WTC11 (cell line): ENCODE measurements at regions not wholly inside any gene's neighbourhood (a gene's known extent, or its start where the extent isn't known, plus 50 kb on each side); places are given as distances from the start of the nearest gene placed in this dataset.

ENCODE experiments used
- ATAC-seq: fragments of 200-7000 bp; cut with Tn5 transposase; 2 replicates; pipeline ENCODE4 v1.10.0; 2021; ENCODE audit warnings: mild to moderate bottlenecking, moderate library complexity
- CTCF ChIA-PET: fragments of 300-600 bp; sonication (Branson Sonifier 250); formaldehyde crosslinking; loops from one replicate; lab custom pipeline; 2021; ENCODE audit warnings: antibody characterized with exemption; lab: Charles Lee
- POLR2A ChIA-PET: fragments of 350-600 bp; sonication (Branson Sonifier 250); formaldehyde crosslinking; loops from one replicate; lab custom pipeline; 2021; ENCODE audit warnings: antibody characterized with exemption; lab: Charles Lee
- DNase-seq: peaks from one replicate; pipeline ENCODE4 v3.0.0; 2021; ENCODE audit warnings: low spot score
- H3K27ac Mint-ChIP-seq: 2 replicates; pipeline ENCODE4 v1.8.0; 2021; ENCODE audit warnings: mixed read lengths
- H3K27me3 Mint-ChIP-seq: 2 replicates; pipeline ENCODE4 v1.8.0; 2021; ENCODE audit warnings: low read depth, mild to moderate bottlenecking, moderate library complexity, mixed read lengths
- H3K36me3 Mint-ChIP-seq: 2 replicates; pipeline ENCODE4 v1.8.0; 2021; ENCODE audit warnings: mixed read lengths
- H3K4me1 Mint-ChIP-seq: 2 replicates; pipeline ENCODE4 v1.8.0; 2022; ENCODE audit warnings: mixed read lengths
- H3K4me3 Mint-ChIP-seq: 2 replicates; pipeline ENCODE4 v1.8.0; 2021; ENCODE audit warnings: mild to moderate bottlenecking, moderate library complexity, mixed read lengths
- H3K9me3 Mint-ChIP-seq: 2 replicates; pipeline ENCODE4 v1.8.0; 2021; ENCODE audit warnings: mixed read lengths
- ARID4B ChIP-seq: sonication (generic); formaldehyde crosslinking; IDR thresholded peaks from 2 replicates; pipeline ENCODE4 v1.8.0; 2023; ENCODE audit warnings: missing genetic modification reagents, mild to moderate bottlenecking, borderline replicate concordance
- E2F1 ChIP-seq: sonication (generic); formaldehyde crosslinking; IDR thresholded peaks from 2 replicates; pipeline ENCODE4 v1.8.0; 2022; ENCODE audit warnings: mild to moderate bottlenecking, missing genetic modification reagents
- ELF4 ChIP-seq: sonication (generic); formaldehyde crosslinking; IDR thresholded peaks from 2 replicates; pipeline ENCODE4 v1.8.1; 2022; ENCODE audit warnings: low read depth, mild to moderate bottlenecking, moderate library complexity, missing genetic modification reagents
- ERG ChIP-seq: fragments of 250-450 bp; sonication (Bioruptor Pico); IDR thresholded peaks from 2 replicates; pipeline ENCODE4 v1.8.0; 2021; ENCODE audit warnings: mild to moderate bottlenecking
- ETV6 ChIP-seq: sonication (generic); formaldehyde crosslinking; IDR thresholded peaks from 2 replicates; pipeline ENCODE4 v1.8.1; 2022; ENCODE audit warnings: mild to moderate bottlenecking, missing genetic modification reagents
- GABPB1 ChIP-seq: sonication (generic); formaldehyde crosslinking; IDR thresholded peaks from 2 replicates; pipeline ENCODE4 v1.8.1; 2023; ENCODE audit warnings: mild to moderate bottlenecking, missing genetic modification reagents
- HMGA2 ChIP-seq: fragments of 250-450 bp; sonication (Bioruptor Pico); IDR thresholded peaks from 2 replicates; pipeline ENCODE4 v1.4.0; 2021; ENCODE audit warnings: mild to moderate bottlenecking, moderate library complexity
- IRF2 ChIP-seq: sonication (generic); formaldehyde crosslinking; IDR thresholded peaks from 2 replicates; pipeline ENCODE4 v1.8.0; 2022; ENCODE audit warnings: low read depth, missing genetic modification reagents, borderline replicate concordance
- JAZF1 ChIP-seq: fragments of 250-450 bp; sonication (Bioruptor Pico); IDR thresholded peaks from 2 replicates; pipeline ENCODE4 v1.9.0; 2021; ENCODE audit warnings: moderate library complexity, mild to moderate bottlenecking, inconsistent platforms
- KAT7 ChIP-seq: sonication (generic); formaldehyde crosslinking; IDR thresholded peaks from 2 replicates; pipeline ENCODE4 v1.8.1; 2023; ENCODE audit warnings: missing genetic modification reagents, mild to moderate bottlenecking, borderline replicate concordance
- MAX ChIP-seq: sonication (generic); formaldehyde crosslinking; IDR thresholded peaks from 2 replicates; pipeline ENCODE4 v1.8.0; 2022; ENCODE audit warnings: mild to moderate bottlenecking, missing genetic modification reagents
- MLX ChIP-seq: sonication (generic); formaldehyde crosslinking; IDR thresholded peaks from 2 replicates; pipeline ENCODE4 v1.8.1; 2023; ENCODE audit warnings: mild to moderate bottlenecking, missing genetic modification reagents, moderate library complexity
- NFYB ChIP-seq: sonication (generic); formaldehyde crosslinking; conservative IDR thresholded peaks from 2 replicates; pipeline ENCODE4 v1.8.0; 2022; ENCODE audit warnings: low read depth, missing genetic modification reagents
- NR2C2 ChIP-seq: sonication (generic); formaldehyde crosslinking; IDR thresholded peaks from 2 replicates; pipeline ENCODE4 v1.8.0; 2022; ENCODE audit warnings: mild to moderate bottlenecking, missing genetic modification reagents
- NR3C1 ChIP-seq: sonication (generic); formaldehyde crosslinking; conservative IDR thresholded peaks from 2 replicates; pipeline ENCODE4 v1.8.1; 2023; ENCODE audit warnings: low read depth, mild to moderate bottlenecking, missing genetic modification reagents
- PRRX2 ChIP-seq: fragments of 250-450 bp; sonication (Bioruptor Pico); IDR thresholded peaks from 2 replicates; pipeline ENCODE4 v1.8.0; 2021; ENCODE audit warnings: mild to moderate bottlenecking
- RORB ChIP-seq: fragments of 250-450 bp; sonication (Bioruptor Pico); IDR thresholded peaks from 2 replicates; pipeline ENCODE4 v1.9.0; 2021; ENCODE audit warnings: mild to moderate bottlenecking
- TEAD1 ChIP-seq: sonication (generic); formaldehyde crosslinking; IDR thresholded peaks from 2 replicates; pipeline ENCODE4 v1.8.0; 2022; ENCODE audit warnings: mild to moderate bottlenecking, missing genetic modification reagents
- ZNF138 ChIP-seq: sonication (generic); formaldehyde crosslinking; conservative IDR thresholded peaks from 2 replicates; pipeline ENCODE4 v1.8.1; 2022; ENCODE audit warnings: mild to moderate bottlenecking, moderate library complexity, missing genetic modification reagents
- ZNF232 ChIP-seq: sonication (generic); formaldehyde crosslinking; IDR thresholded peaks from 2 replicates; pipeline ENCODE4 v1.8.0; 2022; ENCODE audit warnings: mild to moderate bottlenecking, missing genetic modification reagents
- TF ChIP-seq, protein P1 (sequence below): sonication (generic); formaldehyde crosslinking; conservative IDR thresholded peaks from 2 replicates; pipeline ENCODE4 v1.8.1; 2023; ENCODE audit warnings: mild to moderate bottlenecking, low read depth, missing genetic modification reagents, moderate library complexity
- TF ChIP-seq, protein P2 (sequence below): fragments of 250-450 bp; sonication (Bioruptor Pico); IDR thresholded peaks from 2 replicates; pipeline ENCODE4 v1.9.0; 2021; ENCODE audit warnings: moderate library complexity, mild to moderate bottlenecking, inconsistent platforms, borderline replicate concordance
- TF ChIP-seq, protein P3 (sequence below): sonication (generic); formaldehyde crosslinking; conservative IDR thresholded peaks from 2 replicates; pipeline ENCODE4 v1.8.1; 2022; ENCODE audit warnings: mild to moderate bottlenecking, missing genetic modification reagents

GRCh38 chr4:151961456-151961855, 200.6 kb upstream of the GATB start:
- H3K4me1 Mint-ChIP-seq, result peaks cover 23% of the 10 kb centered on the region
- no peaks in the 10 kb centered on the region for H3K27me3 Mint-ChIP-seq
- H3K36me3 Mint-ChIP-seq, result no peaks in the 10 kb centered on the region
- H3K4me3 Mint-ChIP-seq, result no peak overlapping the region
- peaks cover 6% of the 10 kb centered on the region; the same call in 1 of the 2 replicates for H3K9me3 Mint-ChIP-seq
- POLR2A ChIA-PET, result no interaction called here
- no peak overlapping the region for H3K27ac Mint-ChIP-seq
- CTCF ChIA-PET, result no interaction called here
- DNase-seq, result no peak
- no peak for TF ChIP-seq ELF4
- no peak for TF ChIP-seq MAX (CRISPR knock-in tag)
- no peak for TF ChIP-seq NR2C2 (CRISPR knock-in tag)
- no peak for TF ChIP-seq JAZF1 (CRISPR knock-in tag)
- TF ChIP-seq, protein P1, sequence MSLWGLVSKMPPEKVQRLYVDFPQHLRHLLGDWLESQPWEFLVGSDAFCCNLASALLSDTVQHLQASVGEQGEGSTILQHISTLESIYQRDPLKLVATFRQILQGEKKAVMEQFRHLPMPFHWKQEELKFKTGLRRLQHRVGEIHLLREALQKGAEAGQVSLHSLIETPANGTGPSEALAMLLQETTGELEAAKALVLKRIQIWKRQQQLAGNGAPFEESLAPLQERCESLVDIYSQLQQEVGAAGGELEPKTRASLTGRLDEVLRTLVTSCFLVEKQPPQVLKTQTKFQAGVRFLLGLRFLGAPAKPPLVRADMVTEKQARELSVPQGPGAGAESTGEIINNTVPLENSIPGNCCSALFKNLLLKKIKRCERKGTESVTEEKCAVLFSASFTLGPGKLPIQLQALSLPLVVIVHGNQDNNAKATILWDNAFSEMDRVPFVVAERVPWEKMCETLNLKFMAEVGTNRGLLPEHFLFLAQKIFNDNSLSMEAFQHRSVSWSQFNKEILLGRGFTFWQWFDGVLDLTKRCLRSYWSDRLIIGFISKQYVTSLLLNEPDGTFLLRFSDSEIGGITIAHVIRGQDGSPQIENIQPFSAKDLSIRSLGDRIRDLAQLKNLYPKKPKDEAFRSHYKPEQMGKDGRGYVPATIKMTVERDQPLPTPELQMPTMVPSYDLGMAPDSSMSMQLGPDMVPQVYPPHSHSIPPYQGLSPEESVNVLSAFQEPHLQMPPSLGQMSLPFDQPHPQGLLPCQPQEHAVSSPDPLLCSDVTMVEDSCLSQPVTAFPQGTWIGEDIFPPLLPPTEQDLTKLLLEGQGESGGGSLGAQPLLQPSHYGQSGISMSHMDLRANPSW (CRISPR knock-in tag), result no peak
- no peak for TF ChIP-seq ZNF232
- TF ChIP-seq KAT7 (CRISPR knock-in tag), result no peak
- TF ChIP-seq PRRX2 (CRISPR knock-in tag), result no peak
- TF ChIP-seq, protein P2, sequence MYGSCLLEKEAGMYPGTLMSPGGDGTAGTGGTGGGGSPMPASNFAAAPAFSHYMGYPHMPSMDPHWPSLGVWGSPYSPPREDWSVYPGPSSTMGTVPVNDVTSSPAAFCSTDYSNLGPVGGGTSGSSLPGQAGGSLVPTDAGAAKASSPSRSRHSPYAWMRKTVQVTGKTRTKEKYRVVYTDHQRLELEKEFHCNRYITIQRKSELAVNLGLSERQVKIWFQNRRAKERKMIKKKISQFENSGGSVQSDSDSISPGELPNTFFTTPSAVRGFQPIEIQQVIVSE (CRISPR knock-in tag), result no peak
- TF ChIP-seq, protein P3, sequence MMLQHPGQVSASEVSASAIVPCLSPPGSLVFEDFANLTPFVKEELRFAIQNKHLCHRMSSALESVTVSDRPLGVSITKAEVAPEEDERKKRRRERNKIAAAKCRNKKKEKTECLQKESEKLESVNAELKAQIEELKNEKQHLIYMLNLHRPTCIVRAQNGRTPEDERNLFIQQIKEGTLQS, result no peak
- no peak for TF ChIP-seq HMGA2
- TF ChIP-seq, all 79 proteins: peak for 0
- no peak for ATAC-seq

DNA sequence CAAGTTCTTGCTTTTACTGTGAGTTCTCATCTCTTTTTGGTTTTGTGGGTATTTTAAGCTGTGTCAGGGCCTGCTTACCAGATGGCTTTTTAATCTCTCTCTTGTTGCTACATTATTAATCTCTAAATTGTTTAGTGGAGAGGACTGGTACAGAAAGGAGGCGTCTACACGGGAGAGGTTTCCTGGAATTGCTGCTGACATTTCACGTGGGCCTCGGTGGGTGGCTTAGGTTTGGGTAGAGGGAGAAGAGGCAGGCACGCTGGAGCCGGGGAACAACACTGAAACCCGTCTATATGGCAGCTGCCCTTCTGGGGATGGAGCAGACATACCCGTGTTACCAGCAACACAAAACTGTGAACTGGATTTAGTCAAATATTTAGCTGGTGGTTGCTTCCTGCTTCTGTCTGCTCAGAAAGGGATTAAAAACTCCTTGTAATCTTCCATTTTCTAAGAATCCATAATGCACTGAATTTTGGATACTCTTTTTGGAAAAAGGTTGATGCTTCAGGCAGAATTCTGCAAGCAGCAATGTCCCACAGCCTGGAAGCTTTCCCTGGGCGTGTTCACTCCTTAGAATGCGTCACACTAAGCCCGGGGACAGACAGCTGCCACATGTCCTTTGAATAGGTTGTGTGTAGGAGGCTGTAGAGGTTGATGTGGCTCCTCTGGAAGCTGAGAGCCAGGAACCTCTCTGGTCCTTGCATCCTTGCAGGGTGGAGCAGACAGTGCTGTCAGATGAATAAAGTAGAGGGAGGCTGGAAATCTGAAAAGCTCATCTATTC, 199.8 kb upstream of the GATB start:
- TF ChIP-seq IRF2 (CRISPR knock-in tag) (no peak), ZNF138 (CRISPR knock-in tag) (no peak), ARID4B (CRISPR knock-in tag) (no peak), ETV6 (CRISPR knock-in tag) (no peak), ERG (CRISPR knock-in tag) (no peak), MLX (CRISPR knock-in tag) (no peak), GABPB1 (CRISPR knock-in tag) (no peak), NFYB (CRISPR knock-in tag) (no peak), TEAD1 (no peak), NR3C1 (CRISPR knock-in tag) (no peak), RORB (no peak), E2F1 (no peak)
- TF ChIP-seq, protein P3, result no peak
- POLR2A ChIA-PET, result no interaction called here
- Mint-ChIP-seq H3K36me3 (no peaks in the 10 kb centered on the region), H3K4me1 (peaks cover 21% of the 10 kb centered on the region), H3K27ac (no peak overlapping the region), H3K4me3 (no peak overlapping the region), H3K27me3 (no peaks in the 10 kb centered on the region), H3K9me3 (peaks cover 6% of the 10 kb centered on the region; the same call in 1 of the 2 replicates)
- no peak for ATAC-seq
- no peak for DNase-seq
- CTCF ChIA-PET, result no interaction called here
